ENCODE measurements at regions not wholly inside any gene's neighbourhood (a gene's known extent, or its start where the extent isn't known, plus 50 kb on each side); places are given as distances from the start of the nearest gene placed in this dataset.
"Not testable (repeated sequence)": the region's sequence is repeated elsewhere in the genome, so short reads cannot be mapped to it uniquely, and the experiment has no call there.

DNA sequence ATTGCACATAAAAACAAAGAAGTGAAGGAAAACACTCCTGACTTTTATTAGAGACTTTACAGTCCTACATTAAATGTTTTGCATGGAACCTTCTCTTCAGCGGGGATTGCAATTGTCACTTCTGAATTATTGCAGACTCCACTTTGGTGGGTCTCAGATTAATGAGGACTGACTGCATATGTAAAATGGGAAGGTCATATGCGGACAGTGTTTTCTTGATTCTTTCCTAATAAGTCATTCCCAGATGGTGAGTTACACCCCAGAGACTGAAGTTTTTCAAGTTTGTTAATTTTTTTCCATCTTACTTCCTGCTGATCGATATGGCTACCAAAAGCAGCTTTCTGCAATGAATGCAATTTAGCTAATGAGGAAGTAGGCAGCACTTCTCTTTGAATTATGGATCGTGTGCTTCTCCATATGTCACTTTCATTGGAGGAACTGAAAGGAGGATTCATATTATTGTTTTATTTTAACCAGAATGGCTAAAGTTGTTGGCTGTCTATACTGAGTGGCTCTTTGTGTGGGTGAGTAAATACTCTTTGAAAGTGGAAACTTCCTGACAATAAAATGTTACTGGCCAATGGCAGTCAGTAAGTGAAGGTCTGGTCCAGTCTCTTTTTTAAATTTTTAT is 119.3 kb upstream of the CLNK start:
- no peak overlapping the region for H3K9ac ChIP-seq (ENCODE audit: low read depth, low read length)
- H3K4me3 ChIP-seq (ENCODE audit: low read depth, low read length), result no peak overlapping the region
- H3K9me3 ChIP-seq (ENCODE audit: control insufficient read depth, insufficient read depth, low read length), result no peaks in the 10 kb centered on the region

DNA sequence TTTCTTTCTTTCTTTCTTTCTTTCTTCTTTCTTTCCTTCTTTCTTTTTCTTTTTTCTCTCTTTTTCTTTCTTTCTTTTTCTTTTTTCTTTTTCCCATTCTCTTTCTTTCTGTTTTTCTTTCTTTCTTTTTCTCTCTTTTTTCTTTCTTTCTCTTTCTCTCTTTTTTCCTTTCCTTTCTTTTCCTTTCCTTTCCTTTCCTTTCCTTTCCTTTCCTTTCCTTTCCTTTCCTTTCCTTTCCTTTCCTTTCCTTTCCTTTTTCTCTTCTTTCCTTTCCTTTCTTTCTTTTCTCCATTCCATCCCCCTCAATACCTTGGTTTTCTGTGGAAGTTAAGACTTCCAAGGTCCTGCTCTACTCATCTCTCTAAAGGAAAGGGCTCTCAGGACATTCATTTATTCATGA is 102.8 kb upstream of the CLNK start:
- Histone ChIP-seq H3K9me3 (ENCODE audit: control insufficient read depth, insufficient read depth, low read length) (no peaks in the 10 kb centered on the region), H3K27me3 (ENCODE audit: control insufficient read depth, insufficient read depth, low read length) (no peaks in the 10 kb centered on the region), H3K9ac (ENCODE audit: low read depth, low read length) (no peak overlapping the region), H3K36me3 (ENCODE audit: control insufficient read depth, insufficient read depth, low read length) (no peaks in the 10 kb centered on the region), H3K4me3 (ENCODE audit: low read depth, low read length) (no peak overlapping the region), H3K4me1 (ENCODE audit: control insufficient read depth, insufficient read depth, low read length) (no peaks in the 10 kb centered on the region)

More for the DNA sequence above, 119.3 kb upstream of the CLNK start:
- H3K36me3 ChIP-seq (ENCODE audit: control insufficient read depth, insufficient read depth, low read length), result no peaks in the 10 kb centered on the region
- H3K4me1 ChIP-seq (ENCODE audit: control insufficient read depth, insufficient read depth, low read length), result no peaks in the 10 kb centered on the region
- no peaks in the 10 kb centered on the region for H3K27me3 ChIP-seq (ENCODE audit: control insufficient read depth, insufficient read depth, low read length)

DNA sequence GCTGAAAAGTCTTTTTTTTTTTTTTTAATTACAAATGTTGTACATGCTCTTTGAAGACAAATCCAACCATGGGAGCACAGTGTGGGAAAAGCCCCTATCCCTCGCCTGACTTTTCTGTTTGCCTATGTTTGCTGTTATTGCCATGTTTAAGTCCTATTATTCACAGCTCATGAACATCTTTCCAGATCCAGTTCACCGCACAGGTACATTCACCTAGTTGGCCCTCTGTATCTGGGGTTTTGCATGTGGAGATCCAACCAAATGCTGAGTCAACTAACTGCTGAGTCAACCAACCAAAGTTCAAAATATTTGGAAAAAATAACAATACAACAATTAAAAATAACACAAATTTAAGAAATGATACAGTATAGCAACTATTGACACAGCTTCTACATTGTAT is 100.1 kb upstream of the CLNK start:
- Histone ChIP-seq H3K9ac (ENCODE audit: low read depth, low read length) (no peak overlapping the region), H3K27me3 (ENCODE audit: control insufficient read depth, insufficient read depth, low read length) (no peaks in the 10 kb centered on the region), H3K36me3 (ENCODE audit: control insufficient read depth, insufficient read depth, low read length) (no peaks in the 10 kb centered on the region), H3K4me3 (ENCODE audit: low read depth, low read length) (no peak overlapping the region), H3K9me3 (ENCODE audit: control insufficient read depth, insufficient read depth, low read length) (no peaks in the 10 kb centered on the region), H3K4me1 (ENCODE audit: control insufficient read depth, insufficient read depth, low read length) (no peaks in the 10 kb centered on the region)

DNA sequence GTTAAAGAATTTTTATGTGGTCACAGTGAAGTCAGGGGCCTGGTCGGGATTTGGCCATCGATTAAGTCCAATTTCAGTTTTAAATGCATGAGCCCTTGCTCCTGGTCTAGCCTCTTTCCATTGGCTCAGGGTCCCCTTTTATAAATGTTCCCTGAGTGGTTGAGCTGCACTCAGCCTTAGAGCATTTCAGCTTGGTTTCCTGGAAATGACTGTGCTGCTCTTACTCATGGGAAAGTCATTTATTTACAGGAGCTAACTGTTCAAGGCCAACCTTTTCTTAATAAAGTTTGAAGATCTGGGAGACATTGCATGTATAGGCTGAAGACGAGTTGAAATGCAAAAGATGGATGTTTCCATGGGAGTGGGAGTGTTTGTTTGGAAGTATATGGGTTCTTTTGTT is 98.8 kb upstream of the CLNK start:
- Histone ChIP-seq H3K4me1 (ENCODE audit: control insufficient read depth, insufficient read depth, low read length) (no peaks in the 10 kb centered on the region), H3K36me3 (ENCODE audit: control insufficient read depth, insufficient read depth, low read length) (no peaks in the 10 kb centered on the region), H3K4me3 (ENCODE audit: low read depth, low read length) (no peak overlapping the region), H3K27me3 (ENCODE audit: control insufficient read depth, insufficient read depth, low read length) (no peaks in the 10 kb centered on the region), H3K9me3 (ENCODE audit: control insufficient read depth, insufficient read depth, low read length) (no peaks in the 10 kb centered on the region), H3K9ac (ENCODE audit: low read depth, low read length) (no peak overlapping the region)

DNA sequence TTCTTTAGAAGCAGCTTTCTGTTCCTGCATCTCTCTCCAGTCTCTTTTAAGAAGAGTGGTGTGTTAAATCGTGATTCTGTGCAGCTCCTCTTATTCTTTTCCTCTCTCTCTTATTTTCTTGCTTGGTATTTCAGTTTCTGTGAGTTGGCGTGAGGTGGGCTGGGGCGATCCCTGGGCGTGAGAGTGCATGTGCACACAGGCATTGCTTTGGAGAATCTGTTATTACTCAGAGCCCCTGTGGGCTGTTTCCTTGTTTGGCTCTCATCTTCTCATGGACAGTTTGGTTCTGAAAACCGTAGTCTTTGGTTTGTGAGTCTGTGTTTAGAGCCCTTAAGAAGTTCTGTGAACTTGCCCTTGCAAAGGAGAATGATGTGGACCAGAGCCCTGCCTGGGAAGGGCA is 97.2 kb upstream of the CLNK start:
- no peaks in the 10 kb centered on the region for H3K9me3 ChIP-seq (ENCODE audit: control insufficient read depth, insufficient read depth, low read length)
- no peak overlapping the region for H3K9ac ChIP-seq (ENCODE audit: low read depth, low read length)
- H3K4me3 ChIP-seq (ENCODE audit: low read depth, low read length), result no peak overlapping the region
- no peaks in the 10 kb centered on the region for H3K27me3 ChIP-seq (ENCODE audit: control insufficient read depth, insufficient read depth, low read length)
- no peaks in the 10 kb centered on the region for H3K4me1 ChIP-seq (ENCODE audit: control insufficient read depth, insufficient read depth, low read length)
- H3K36me3 ChIP-seq (ENCODE audit: control insufficient read depth, insufficient read depth, low read length), result no peaks in the 10 kb centered on the region

DNA sequence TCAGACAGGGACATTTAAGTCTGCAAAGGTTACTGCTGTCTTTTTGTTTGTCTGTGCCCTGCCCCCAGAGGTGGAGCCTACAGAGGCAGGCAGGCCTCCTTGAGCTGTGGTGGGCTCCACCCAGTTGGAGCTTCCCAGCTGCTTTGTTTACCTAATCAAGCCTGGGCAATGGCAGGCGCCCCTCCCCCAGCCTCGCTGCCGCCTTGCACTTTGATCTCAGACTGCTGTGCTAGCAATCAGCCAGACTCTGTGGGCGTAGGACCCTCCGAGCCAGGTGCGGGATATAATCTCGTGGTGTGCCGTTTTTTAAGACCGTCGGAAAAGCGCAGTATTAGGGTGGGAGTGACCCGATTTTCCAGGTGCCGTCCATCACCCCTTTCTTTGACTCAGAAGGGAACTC is 96.2 kb upstream of the CLNK start:
- H3K27me3 ChIP-seq (ENCODE audit: control insufficient read depth, insufficient read depth, low read length); H3K4me3 ChIP-seq (ENCODE audit: low read depth, low read length); H3K9me3 ChIP-seq (ENCODE audit: control insufficient read depth, insufficient read depth, low read length); H3K9ac ChIP-seq (ENCODE audit: low read depth, low read length); H3K4me1 ChIP-seq (ENCODE audit: control insufficient read depth, insufficient read depth, low read length); H3K36me3 ChIP-seq (ENCODE audit: control insufficient read depth, insufficient read depth, low read length): not testable (repeated sequence)

DNA sequence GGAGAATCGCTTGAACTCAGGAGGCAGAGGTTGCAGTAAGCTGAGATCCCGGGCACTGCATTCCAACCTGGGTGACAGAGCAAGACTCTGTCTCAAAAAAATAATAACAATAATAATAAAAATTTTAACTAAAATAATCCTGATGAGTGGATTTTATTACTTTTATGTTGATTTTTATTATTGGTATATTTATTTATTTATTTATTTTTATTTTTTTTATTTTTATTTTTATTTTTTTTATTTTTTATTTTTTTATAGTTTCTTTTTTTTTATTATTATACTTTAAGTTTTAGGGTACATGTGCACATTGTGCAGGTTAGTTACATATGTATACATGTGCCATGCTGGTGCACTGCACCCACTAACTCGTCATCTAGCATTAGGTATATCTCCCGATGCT is 90.6 kb upstream of the CLNK start:
- H3K9ac ChIP-seq (ENCODE audit: low read depth, low read length); H3K27me3 ChIP-seq (ENCODE audit: control insufficient read depth, insufficient read depth, low read length); H3K4me1 ChIP-seq (ENCODE audit: control insufficient read depth, insufficient read depth, low read length); H3K36me3 ChIP-seq (ENCODE audit: control insufficient read depth, insufficient read depth, low read length); H3K9me3 ChIP-seq (ENCODE audit: control insufficient read depth, insufficient read depth, low read length); H3K4me3 ChIP-seq (ENCODE audit: low read depth, low read length): not testable (repeated sequence)

DNA sequence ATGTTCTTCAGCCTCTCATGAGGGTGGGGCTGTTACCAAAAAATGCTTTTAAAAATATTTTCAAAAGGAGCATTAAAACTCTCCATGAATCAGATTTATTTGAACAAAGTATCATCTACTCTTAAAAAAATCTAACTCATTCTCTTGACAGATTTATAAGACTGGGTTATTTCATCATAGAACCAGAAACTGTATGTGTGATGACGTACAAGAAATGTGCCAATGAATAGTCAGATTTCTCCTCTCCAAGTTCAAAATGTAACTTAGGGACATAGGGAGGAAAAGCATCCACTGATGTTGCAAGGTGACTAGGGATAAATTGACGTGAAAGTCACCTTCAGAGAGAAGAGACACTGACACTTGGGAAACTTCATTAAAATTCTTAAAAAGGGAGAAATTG is 89.1 kb upstream of the CLNK start:
- no peaks in the 10 kb centered on the region for H3K4me1 ChIP-seq (ENCODE audit: control insufficient read depth, insufficient read depth, low read length)
- no peaks in the 10 kb centered on the region for H3K27me3 ChIP-seq (ENCODE audit: control insufficient read depth, insufficient read depth, low read length)
- H3K9me3 ChIP-seq (ENCODE audit: control insufficient read depth, insufficient read depth, low read length), result no peaks in the 10 kb centered on the region
- no peaks in the 10 kb centered on the region for H3K36me3 ChIP-seq (ENCODE audit: control insufficient read depth, insufficient read depth, low read length)
- H3K9ac ChIP-seq (ENCODE audit: low read depth, low read length), result no peak overlapping the region
- no peak overlapping the region for H3K4me3 ChIP-seq (ENCODE audit: low read depth, low read length)

DNA sequence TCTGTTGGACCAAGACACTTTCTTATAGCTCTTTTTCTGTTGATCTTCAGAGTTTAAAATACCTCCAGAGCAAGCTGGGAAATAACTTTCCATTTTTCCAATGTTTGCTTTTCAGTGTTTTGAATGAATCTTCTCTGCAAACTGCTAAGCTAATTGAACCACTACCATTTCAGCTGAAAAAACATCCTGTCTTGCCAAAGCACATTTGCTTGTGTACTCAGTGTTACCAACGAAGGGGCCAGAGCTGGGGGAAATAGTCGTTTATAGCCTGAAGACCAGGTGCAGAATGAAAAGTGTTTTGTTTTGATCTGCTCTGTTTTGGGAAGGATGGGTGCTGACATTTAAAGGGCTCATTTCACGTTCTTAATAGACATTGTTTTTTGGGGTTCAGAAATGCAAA is 88.4 kb upstream of the CLNK start:
- Histone ChIP-seq H3K27me3 (ENCODE audit: control insufficient read depth, insufficient read depth, low read length) (no peaks in the 10 kb centered on the region), H3K4me1 (ENCODE audit: control insufficient read depth, insufficient read depth, low read length) (no peaks in the 10 kb centered on the region), H3K9me3 (ENCODE audit: control insufficient read depth, insufficient read depth, low read length) (no peaks in the 10 kb centered on the region), H3K9ac (ENCODE audit: low read depth, low read length) (no peak overlapping the region), H3K36me3 (ENCODE audit: control insufficient read depth, insufficient read depth, low read length) (no peaks in the 10 kb centered on the region), H3K4me3 (ENCODE audit: low read depth, low read length) (no peak overlapping the region)

DNA sequence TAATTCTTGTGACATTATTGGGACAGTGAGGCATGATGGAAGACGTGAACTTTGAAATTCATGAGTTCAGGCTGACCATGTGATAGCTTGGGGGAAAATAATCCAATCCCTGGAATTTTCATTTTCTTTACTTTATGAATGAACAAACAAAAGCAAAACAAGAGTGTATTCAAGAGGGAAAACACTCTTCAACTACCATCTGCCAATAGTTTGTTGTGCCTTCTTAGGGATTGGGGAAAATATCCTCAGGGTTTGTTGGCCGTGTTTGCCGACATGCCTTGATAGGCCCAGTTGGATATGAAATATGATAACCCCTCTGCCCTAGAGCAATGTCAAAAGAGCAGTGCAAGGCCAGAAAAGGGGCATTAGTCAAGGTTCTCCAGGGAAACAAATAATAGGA is 80.8 kb upstream of the CLNK start:
- no peaks in the 10 kb centered on the region for H3K27me3 ChIP-seq (ENCODE audit: control insufficient read depth, insufficient read depth, low read length)
- H3K4me1 ChIP-seq (ENCODE audit: control insufficient read depth, insufficient read depth, low read length), result no peaks in the 10 kb centered on the region
- no peak overlapping the region for H3K9ac ChIP-seq (ENCODE audit: low read depth, low read length)
- no peak overlapping the region for H3K4me3 ChIP-seq (ENCODE audit: low read depth, low read length)
- H3K9me3 ChIP-seq (ENCODE audit: control insufficient read depth, insufficient read depth, low read length), result no peaks in the 10 kb centered on the region
- H3K36me3 ChIP-seq (ENCODE audit: control insufficient read depth, insufficient read depth, low read length), result no peaks in the 10 kb centered on the region

DNA sequence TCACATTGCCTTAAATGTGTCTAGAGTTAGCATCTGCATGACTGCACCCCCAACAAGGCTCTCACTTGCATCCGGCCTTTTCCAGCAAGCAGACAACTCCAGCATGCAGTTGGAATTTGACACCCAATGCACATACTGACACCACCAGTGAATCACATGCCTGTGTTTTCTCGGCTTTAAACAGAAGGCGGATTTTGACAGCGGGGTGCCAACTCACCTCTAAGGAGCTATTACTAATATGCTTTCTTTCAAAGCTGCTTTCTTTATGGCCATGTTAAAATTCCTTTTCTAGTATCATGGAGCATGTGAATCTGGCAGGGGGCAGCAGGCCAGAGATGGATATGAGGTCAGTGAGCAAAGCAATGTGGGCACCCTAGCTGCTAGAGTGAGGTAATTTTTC is 78.0 kb upstream of the CLNK start:
- no peak overlapping the region for H3K4me3 ChIP-seq (ENCODE audit: low read depth, low read length)
- H3K27me3 ChIP-seq (ENCODE audit: control insufficient read depth, insufficient read depth, low read length), result no peaks in the 10 kb centered on the region
- no peak overlapping the region for H3K9ac ChIP-seq (ENCODE audit: low read depth, low read length)
- H3K4me1 ChIP-seq (ENCODE audit: control insufficient read depth, insufficient read depth, low read length), result no peaks in the 10 kb centered on the region
- H3K9me3 ChIP-seq (ENCODE audit: control insufficient read depth, insufficient read depth, low read length), result no peaks in the 10 kb centered on the region
- H3K36me3 ChIP-seq (ENCODE audit: control insufficient read depth, insufficient read depth, low read length), result no peaks in the 10 kb centered on the region

DNA sequence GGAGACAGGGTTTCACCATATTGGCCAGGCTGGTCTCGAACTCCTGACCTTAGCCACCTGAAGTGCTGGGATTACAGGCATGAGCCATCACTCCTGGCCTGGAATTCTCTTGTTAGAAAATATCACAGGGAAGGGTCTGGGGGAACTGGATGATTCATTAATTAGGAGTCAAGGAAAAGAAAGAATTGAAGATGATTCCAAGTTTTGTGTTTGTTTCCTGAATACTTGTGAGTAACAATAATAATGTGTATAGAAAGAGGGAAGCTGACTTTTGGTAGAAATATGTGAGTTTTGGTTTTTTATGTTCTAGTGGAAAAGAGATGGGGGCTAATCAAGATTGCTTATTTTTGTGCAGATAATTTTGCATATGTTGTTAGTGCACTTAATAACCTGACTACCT is 77.3 kb upstream of the CLNK start:
- H3K4me1 ChIP-seq (ENCODE audit: control insufficient read depth, insufficient read depth, low read length), result no peaks in the 10 kb centered on the region
- H3K36me3 ChIP-seq (ENCODE audit: control insufficient read depth, insufficient read depth, low read length), result no peaks in the 10 kb centered on the region
- no peak overlapping the region for H3K9ac ChIP-seq (ENCODE audit: low read depth, low read length)
- H3K27me3 ChIP-seq (ENCODE audit: control insufficient read depth, insufficient read depth, low read length), result no peaks in the 10 kb centered on the region
- H3K4me3 ChIP-seq (ENCODE audit: low read depth, low read length), result no peak overlapping the region
- H3K9me3 ChIP-seq (ENCODE audit: control insufficient read depth, insufficient read depth, low read length), result no peaks in the 10 kb centered on the region

DNA sequence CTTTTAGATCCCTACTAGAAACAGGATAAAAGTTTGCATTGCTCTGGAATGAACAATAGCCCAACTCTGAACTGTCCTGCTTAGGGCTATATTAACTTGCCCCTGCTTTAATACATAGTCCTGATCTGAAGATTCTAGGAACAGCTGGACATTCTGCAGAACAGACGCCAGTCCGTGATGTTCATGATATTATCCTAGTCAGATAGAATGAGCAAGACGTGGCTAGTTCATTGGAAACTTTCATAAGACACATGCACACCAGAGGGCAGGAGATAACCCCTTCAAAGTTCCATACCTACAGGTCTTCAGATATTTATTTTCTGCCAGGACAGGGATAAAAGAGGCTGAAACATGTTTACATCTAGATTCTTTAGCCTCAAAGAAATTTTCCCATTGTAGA is 75.5 kb upstream of the CLNK start:
- H3K4me3 ChIP-seq (ENCODE audit: low read depth, low read length), result no peak overlapping the region
- no peaks in the 10 kb centered on the region for H3K27me3 ChIP-seq (ENCODE audit: control insufficient read depth, insufficient read depth, low read length)
- no peak overlapping the region for H3K9ac ChIP-seq (ENCODE audit: low read depth, low read length)
- H3K4me1 ChIP-seq (ENCODE audit: control insufficient read depth, insufficient read depth, low read length), result no peaks in the 10 kb centered on the region
- H3K36me3 ChIP-seq (ENCODE audit: control insufficient read depth, insufficient read depth, low read length), result no peaks in the 10 kb centered on the region
- H3K9me3 ChIP-seq (ENCODE audit: control insufficient read depth, insufficient read depth, low read length), result no peaks in the 10 kb centered on the region

Data from iPS-15b (cell line).